ENCODE measurements at regions not wholly inside any gene's neighbourhood (a gene's known extent, or its start where the extent isn't known, plus 50 kb on each side); places are given as distances from the start of the nearest gene placed in this dataset.

GRCh38 chr18:71018816-71019215, 730.0 kb downstream of the SOCS6 start:
- peaks cover 4% of the 10 kb centered on the region for H3K9me3 ChIP-seq (ENCODE audit: control insufficient read depth, low read length)
- DNase-seq: no peak
- no peak overlapping the region for H3K27ac ChIP-seq (ENCODE audit: insufficient read depth, low read length, poor library complexity, severe bottlenecking)

DNA sequence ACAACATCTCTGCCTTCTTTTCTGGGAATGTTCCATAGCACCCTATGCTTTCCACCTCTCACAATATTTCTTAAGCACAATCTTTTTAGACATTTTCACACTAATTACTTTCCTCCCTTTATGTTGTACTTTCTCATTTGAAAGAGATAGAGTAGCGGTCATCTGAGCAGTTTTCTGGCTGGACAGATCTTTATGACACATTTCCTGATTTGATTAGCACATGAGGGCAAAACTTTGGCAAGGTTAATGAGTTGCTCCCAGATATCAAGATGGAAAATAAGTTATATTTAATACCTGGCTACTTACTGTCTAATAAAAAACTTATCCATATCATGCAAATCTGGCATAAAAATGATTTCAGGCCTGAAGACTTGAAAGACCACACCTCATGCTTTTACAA, 723.9 kb downstream of the SOCS6 start:
- no peaks in the 10 kb centered on the region for H3K36me3 ChIP-seq (ENCODE audit: control insufficient read depth, insufficient read depth, low read length)
- DNase-seq: no peak
- no peaks in the 10 kb centered on the region for H3K27me3 ChIP-seq (replicated peaks; ENCODE audit: control insufficient read depth, insufficient read depth, low read length, poor library complexity, severe bottlenecking)
- peaks cover 4% of the 10 kb centered on the region for H3K9me3 ChIP-seq (ENCODE audit: control insufficient read depth, low read length)
- no peak overlapping the region for H3K27ac ChIP-seq (ENCODE audit: insufficient read depth, low read length, poor library complexity, severe bottlenecking)
- no peak overlapping the region for H3K4me3 ChIP-seq (ENCODE audit: insufficient read depth, low read depth, low read length, poor library complexity, severe bottlenecking)
- no peaks in the 10 kb centered on the region for H3K4me1 ChIP-seq (ENCODE audit: control insufficient read depth, insufficient read depth, low read length, poor library complexity, severe bottlenecking)

More at GRCh38 chr18:71018816-71019215, 730.0 kb downstream of the SOCS6 start:
- H3K4me3 ChIP-seq (ENCODE audit: insufficient read depth, low read depth, low read length, poor library complexity, severe bottlenecking): no peak overlapping the region
- no peaks in the 10 kb centered on the region for H3K4me1 ChIP-seq (ENCODE audit: control insufficient read depth, insufficient read depth, low read length, poor library complexity, severe bottlenecking)
- H3K27me3 ChIP-seq (replicated peaks; ENCODE audit: control insufficient read depth, insufficient read depth, low read length, poor library complexity, severe bottlenecking): no peaks in the 10 kb centered on the region
- no peaks in the 10 kb centered on the region for H3K36me3 ChIP-seq (ENCODE audit: control insufficient read depth, insufficient read depth, low read length)

GRCh38 chr18:71011389-71011788, 722.5 kb downstream of the SOCS6 start:
- DNase-seq: no peak
- Histone ChIP-seq H3K9me3 (ENCODE audit: control insufficient read depth, low read length) (peaks cover 2% of the 10 kb centered on the region), H3K27me3 (replicated peaks; ENCODE audit: control insufficient read depth, insufficient read depth, low read length, poor library complexity, severe bottlenecking) (no peaks in the 10 kb centered on the region), H3K4me1 (ENCODE audit: control insufficient read depth, insufficient read depth, low read length, poor library complexity, severe bottlenecking) (no peaks in the 10 kb centered on the region), H3K36me3 (ENCODE audit: control insufficient read depth, insufficient read depth, low read length) (no peaks in the 10 kb centered on the region), H3K4me3 (ENCODE audit: insufficient read depth, low read depth, low read length, poor library complexity, severe bottlenecking) (no peak overlapping the region), H3K27ac (ENCODE audit: insufficient read depth, low read length, poor library complexity, severe bottlenecking) (no peak overlapping the region)

DNA sequence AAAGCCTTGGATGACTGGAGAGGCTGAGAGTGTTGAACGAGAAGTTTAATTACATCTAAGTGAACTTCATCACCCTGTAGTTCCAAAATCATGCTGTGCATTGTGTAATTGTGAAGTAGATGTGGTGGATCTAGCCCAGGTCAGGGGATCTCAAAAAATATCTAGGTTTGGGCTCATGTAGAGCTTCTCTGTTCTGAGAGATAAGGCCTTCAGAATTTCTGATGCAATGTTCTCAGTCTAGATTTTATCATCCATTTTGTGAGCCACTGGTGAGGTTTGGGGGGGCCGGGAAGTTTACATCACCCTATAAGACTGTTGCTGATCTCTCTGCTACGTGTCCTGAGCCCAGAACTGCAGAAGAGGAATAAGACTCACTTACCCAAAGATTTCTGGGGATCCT, 719.4 kb downstream of the SOCS6 start:
- no peak for DNase-seq
- H3K4me3 ChIP-seq (ENCODE audit: insufficient read depth, low read depth, low read length, poor library complexity, severe bottlenecking): no peak overlapping the region
- H3K36me3 ChIP-seq (ENCODE audit: control insufficient read depth, insufficient read depth, low read length): no peaks in the 10 kb centered on the region
- H3K27ac ChIP-seq (ENCODE audit: insufficient read depth, low read length, poor library complexity, severe bottlenecking): no peak overlapping the region
- no peaks in the 10 kb centered on the region for H3K27me3 ChIP-seq (replicated peaks; ENCODE audit: control insufficient read depth, insufficient read depth, low read length, poor library complexity, severe bottlenecking)
- no peaks in the 10 kb centered on the region for H3K9me3 ChIP-seq (ENCODE audit: control insufficient read depth, low read length)
- H3K4me1 ChIP-seq (ENCODE audit: control insufficient read depth, insufficient read depth, low read length, poor library complexity, severe bottlenecking): no peaks in the 10 kb centered on the region

DNA sequence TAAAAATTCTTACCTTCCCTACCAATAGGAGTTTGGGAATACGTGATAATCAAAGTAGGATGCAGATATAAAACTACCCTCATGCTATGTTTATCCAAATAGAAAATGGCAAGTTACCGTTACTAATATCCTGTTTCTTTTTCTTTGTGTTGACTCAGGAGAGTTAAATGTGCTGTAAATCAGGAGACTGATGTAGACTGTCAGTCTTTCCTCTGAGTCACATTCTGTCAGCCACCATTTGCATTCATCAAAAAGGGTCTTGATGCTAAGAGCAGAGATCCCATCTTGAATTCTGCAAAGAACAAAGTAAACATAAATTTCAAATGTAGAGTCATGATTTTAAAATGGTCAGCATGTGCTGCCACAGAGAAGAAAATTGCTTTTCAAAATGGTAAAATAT, 712.8 kb downstream of the SOCS6 start:
- DNase-seq: no peak
- Histone ChIP-seq H3K27ac (ENCODE audit: insufficient read depth, low read length, poor library complexity, severe bottlenecking) (no peak overlapping the region), H3K9me3 (ENCODE audit: control insufficient read depth, low read length) (no peaks in the 10 kb centered on the region), H3K4me3 (ENCODE audit: insufficient read depth, low read depth, low read length, poor library complexity, severe bottlenecking) (no peak overlapping the region), H3K27me3 (replicated peaks; ENCODE audit: control insufficient read depth, insufficient read depth, low read length, poor library complexity, severe bottlenecking) (no peaks in the 10 kb centered on the region), H3K36me3 (ENCODE audit: control insufficient read depth, insufficient read depth, low read length) (no peaks in the 10 kb centered on the region), H3K4me1 (ENCODE audit: control insufficient read depth, insufficient read depth, low read length, poor library complexity, severe bottlenecking) (no peaks in the 10 kb centered on the region)

DNA sequence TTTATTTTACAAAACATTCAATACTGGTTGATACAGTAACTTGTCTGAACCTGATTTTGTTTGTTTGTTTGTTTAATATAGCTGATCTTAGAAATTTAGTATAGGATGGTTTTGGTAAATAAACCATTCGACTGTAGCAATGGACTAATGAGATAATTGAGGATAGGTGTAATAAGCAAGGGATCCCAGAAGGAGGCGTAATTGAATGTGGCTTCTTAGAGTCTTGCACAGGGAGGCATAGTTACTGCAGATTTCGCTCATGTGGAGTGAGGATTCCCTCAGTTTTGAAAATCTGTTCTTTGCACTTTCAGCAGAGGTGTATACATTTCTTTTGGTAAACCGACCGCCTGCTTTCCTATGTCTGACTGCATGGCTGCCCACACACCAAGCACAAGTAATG, 709.6 kb downstream of the SOCS6 start:
- Histone ChIP-seq H3K4me3 (ENCODE audit: insufficient read depth, low read depth, low read length, poor library complexity, severe bottlenecking) (no peak overlapping the region), H3K9me3 (ENCODE audit: control insufficient read depth, low read length) (no peaks in the 10 kb centered on the region), H3K27me3 (replicated peaks; ENCODE audit: control insufficient read depth, insufficient read depth, low read length, poor library complexity, severe bottlenecking) (no peaks in the 10 kb centered on the region), H3K36me3 (ENCODE audit: control insufficient read depth, insufficient read depth, low read length) (no peaks in the 10 kb centered on the region), H3K4me1 (ENCODE audit: control insufficient read depth, insufficient read depth, low read length, poor library complexity, severe bottlenecking) (no peaks in the 10 kb centered on the region), H3K27ac (ENCODE audit: insufficient read depth, low read length, poor library complexity, severe bottlenecking) (no peak overlapping the region)
- DNase-seq: no peak

DNA sequence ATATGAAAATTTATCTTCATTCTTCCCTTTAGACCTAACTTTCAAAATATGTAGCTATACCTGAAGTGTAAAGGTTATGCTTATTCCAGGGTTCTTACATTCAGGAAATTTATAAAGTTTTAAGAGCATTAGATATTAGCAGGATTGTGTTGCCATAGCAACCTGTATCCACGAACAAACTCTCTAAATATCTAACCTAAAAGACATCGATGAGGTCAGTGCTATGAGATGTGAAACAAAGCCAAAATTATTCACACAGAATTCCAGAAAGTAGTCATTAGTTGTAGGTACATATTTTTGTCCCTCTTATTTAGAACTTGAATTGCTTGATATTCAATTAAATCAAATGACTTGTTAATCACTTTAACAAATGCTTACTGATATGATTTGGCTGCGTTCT, 705.3 kb downstream of the SOCS6 start:
- no peak for DNase-seq
- Histone ChIP-seq H3K4me3 (ENCODE audit: insufficient read depth, low read depth, low read length, poor library complexity, severe bottlenecking) (no peak overlapping the region), H3K27me3 (replicated peaks; ENCODE audit: control insufficient read depth, insufficient read depth, low read length, poor library complexity, severe bottlenecking) (no peaks in the 10 kb centered on the region), H3K4me1 (ENCODE audit: control insufficient read depth, insufficient read depth, low read length, poor library complexity, severe bottlenecking) (no peaks in the 10 kb centered on the region), H3K9me3 (ENCODE audit: control insufficient read depth, low read length) (no peaks in the 10 kb centered on the region), H3K36me3 (ENCODE audit: control insufficient read depth, insufficient read depth, low read length) (no peaks in the 10 kb centered on the region), H3K27ac (ENCODE audit: insufficient read depth, low read length, poor library complexity, severe bottlenecking) (no peak overlapping the region)

DNA sequence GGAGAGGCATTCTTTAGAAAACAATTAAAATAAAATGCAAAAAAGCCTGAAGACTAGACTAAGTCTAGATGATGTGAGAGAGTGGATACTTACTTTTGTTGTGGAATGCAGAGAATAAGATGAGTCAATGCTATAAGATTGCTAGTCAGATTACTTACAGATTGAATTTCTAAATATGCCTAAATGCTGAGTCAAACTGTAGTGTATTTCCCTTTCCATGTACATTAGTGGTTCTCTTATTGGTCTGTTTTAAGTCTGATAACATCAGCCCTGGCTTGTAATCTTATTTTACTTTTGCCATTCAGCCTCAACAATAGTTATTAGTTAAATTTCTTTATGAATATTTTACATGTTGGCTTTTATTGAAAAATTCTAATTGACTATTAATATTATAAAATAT, 702.7 kb downstream of the SOCS6 start:
- Histone ChIP-seq H3K9me3 (ENCODE audit: control insufficient read depth, low read length) (no peaks in the 10 kb centered on the region), H3K27ac (ENCODE audit: insufficient read depth, low read length, poor library complexity, severe bottlenecking) (no peak overlapping the region)

DNA sequence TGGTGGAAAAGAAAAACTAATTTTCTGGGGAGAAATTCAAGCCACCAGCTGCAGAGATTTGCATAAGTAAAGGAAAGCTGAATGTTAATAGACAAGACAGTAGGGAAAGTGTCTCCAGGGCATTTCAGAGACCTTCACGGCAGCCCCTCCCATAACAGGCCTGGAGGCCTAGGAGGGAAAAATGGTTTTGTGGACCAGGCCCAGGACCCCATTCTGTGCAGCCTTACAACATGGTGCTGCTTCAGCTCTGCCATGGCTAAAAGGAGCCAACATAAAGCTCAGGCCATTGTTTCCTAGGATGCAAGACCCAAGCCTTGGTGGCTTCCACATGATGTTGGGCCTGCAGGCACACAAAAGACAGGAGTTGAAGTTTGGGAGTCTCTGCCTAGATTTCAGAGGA, 697.1 kb downstream of the SOCS6 start:
- H3K9me3 ChIP-seq (ENCODE audit: control insufficient read depth, low read length): no peaks in the 10 kb centered on the region
- no peaks in the 10 kb centered on the region for H3K27me3 ChIP-seq (replicated peaks; ENCODE audit: control insufficient read depth, insufficient read depth, low read length, poor library complexity, severe bottlenecking)
- no peak overlapping the region for H3K27ac ChIP-seq (ENCODE audit: insufficient read depth, low read length, poor library complexity, severe bottlenecking)
- DNase-seq: no peak
- H3K36me3 ChIP-seq (ENCODE audit: control insufficient read depth, insufficient read depth, low read length): no peaks in the 10 kb centered on the region
- H3K4me1 ChIP-seq (ENCODE audit: control insufficient read depth, insufficient read depth, low read length, poor library complexity, severe bottlenecking): no peaks in the 10 kb centered on the region
- no peak overlapping the region for H3K4me3 ChIP-seq (ENCODE audit: insufficient read depth, low read depth, low read length, poor library complexity, severe bottlenecking)

More for the DNA sequence above, 702.7 kb downstream of the SOCS6 start:
- H3K36me3 ChIP-seq (ENCODE audit: control insufficient read depth, insufficient read depth, low read length): no peaks in the 10 kb centered on the region
- H3K4me3 ChIP-seq (ENCODE audit: insufficient read depth, low read depth, low read length, poor library complexity, severe bottlenecking): no peak overlapping the region
- H3K27me3 ChIP-seq (replicated peaks; ENCODE audit: control insufficient read depth, insufficient read depth, low read length, poor library complexity, severe bottlenecking): no peaks in the 10 kb centered on the region
- no peak for DNase-seq
- H3K4me1 ChIP-seq (ENCODE audit: control insufficient read depth, insufficient read depth, low read length, poor library complexity, severe bottlenecking): no peaks in the 10 kb centered on the region

DNA sequence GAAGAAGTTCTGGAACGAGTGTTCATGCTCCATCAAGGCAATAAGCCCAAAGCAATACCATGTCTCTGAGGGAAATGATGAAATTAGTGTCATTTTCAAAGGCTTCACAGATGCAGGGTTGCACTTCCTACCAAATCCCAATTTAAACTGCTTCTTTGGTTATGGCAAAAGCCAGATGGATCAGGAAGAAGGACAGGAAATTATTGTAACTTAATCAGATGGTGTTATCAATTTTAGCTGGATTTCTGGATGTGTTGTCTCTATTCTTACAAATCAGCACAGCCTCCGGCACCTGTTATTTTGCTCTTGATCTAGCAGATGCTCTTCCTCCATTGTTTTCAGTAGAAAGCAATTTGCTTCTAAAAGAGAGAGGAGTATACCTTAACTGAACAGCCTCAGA, 693.4 kb downstream of the SOCS6 start:
- Histone ChIP-seq H3K27me3 (replicated peaks; ENCODE audit: control insufficient read depth, insufficient read depth, low read length, poor library complexity, severe bottlenecking) (no peaks in the 10 kb centered on the region), H3K4me1 (ENCODE audit: control insufficient read depth, insufficient read depth, low read length, poor library complexity, severe bottlenecking) (no peaks in the 10 kb centered on the region), H3K27ac (ENCODE audit: insufficient read depth, low read length, poor library complexity, severe bottlenecking) (no peak overlapping the region), H3K4me3 (ENCODE audit: insufficient read depth, low read depth, low read length, poor library complexity, severe bottlenecking) (no peak overlapping the region), H3K9me3 (ENCODE audit: control insufficient read depth, low read length) (no peaks in the 10 kb centered on the region), H3K36me3 (ENCODE audit: control insufficient read depth, insufficient read depth, low read length) (no peaks in the 10 kb centered on the region)
- DNase-seq: no peak

All from effector memory CD4-positive, alpha-beta T cell (primary cell).